Osteoblast (primary cell): ENCODE measurements at regions not wholly inside any gene's neighbourhood (a gene's known extent, or its start where the extent isn't known, plus 50 kb on each side); places are given as distances from the start of the nearest gene placed in this dataset.

Experiments
- DNase-seq: peaks from one replicate; pipeline ENCODE4 v3.0.0; 2011; ENCODE audit warnings: low spot score, mixed read lengths; ENCODE audit not compliant: insufficient read length; ENCODE audit errors: missing footprints
- H2AFZ ChIP-seq: 2 replicates; pipeline ENCODE4 v1.6.0; 2011; ENCODE audit warnings: mild to moderate bottlenecking, low read length
- H3K27ac ChIP-seq: 2 replicates; pipeline ENCODE4 v1.5.1; 2011; ENCODE audit warnings: mild to moderate bottlenecking, low read depth, low read length, moderate library complexity
- H3K27me3 ChIP-seq: 2 replicates; pipeline ENCODE4 v1.6.0; 2012; ENCODE audit warnings: mild to moderate bottlenecking, control low read depth, inconsistent platforms, low read length, moderate library complexity; ENCODE audit not compliant: insufficient read depth
- H3K36me3 ChIP-seq: 2 replicates; pipeline ENCODE4 v1.5.1; 2011; ENCODE audit warnings: mild to moderate bottlenecking, low read length, control low read depth, moderate library complexity; ENCODE audit not compliant: insufficient read depth
- H3K4me1 ChIP-seq: 2 replicates; pipeline ENCODE4 v1.5.1; 2011; ENCODE audit warnings: mild to moderate bottlenecking, low read length, control low read depth, moderate library complexity; ENCODE audit not compliant: insufficient read depth
- H3K4me2 ChIP-seq: 2 replicates; pipeline ENCODE4 v1.6.0; 2011; ENCODE audit warnings: mild to moderate bottlenecking, low read length; ENCODE audit not compliant: insufficient read depth
- H3K4me3 ChIP-seq: fragments of 200-600 bp; sonication (generic); 3 replicates; pipeline ENCODE4 v1.5.1; 2012; ENCODE audit warnings: mild to moderate bottlenecking, low read length, inconsistent platforms; ENCODE audit not compliant: insufficient read depth
- H3K79me2 ChIP-seq: 2 replicates; pipeline ENCODE4 v1.6.0; 2012; ENCODE audit warnings: mild to moderate bottlenecking, low read length, control low read depth, inconsistent platforms; ENCODE audit not compliant: insufficient read depth
- H3K9me3 ChIP-seq: 2 replicates; pipeline ENCODE4 v1.5.1; 2011; ENCODE audit warnings: low read depth, low read length, control low read depth
- H4K20me1 ChIP-seq: 2 replicates; pipeline ENCODE4 v1.6.0; 2012; ENCODE audit warnings: mild to moderate bottlenecking, low read length, control low read depth; ENCODE audit not compliant: insufficient read depth
- CTCF ChIP-seq: IDR thresholded peaks from 2 replicates; pipeline ENCODE4 v1.5.1; 2011; ENCODE audit warnings: mild to moderate bottlenecking, low read depth, low read length, moderate library complexity; ENCODE audit errors: extremely low read depth

DNA sequence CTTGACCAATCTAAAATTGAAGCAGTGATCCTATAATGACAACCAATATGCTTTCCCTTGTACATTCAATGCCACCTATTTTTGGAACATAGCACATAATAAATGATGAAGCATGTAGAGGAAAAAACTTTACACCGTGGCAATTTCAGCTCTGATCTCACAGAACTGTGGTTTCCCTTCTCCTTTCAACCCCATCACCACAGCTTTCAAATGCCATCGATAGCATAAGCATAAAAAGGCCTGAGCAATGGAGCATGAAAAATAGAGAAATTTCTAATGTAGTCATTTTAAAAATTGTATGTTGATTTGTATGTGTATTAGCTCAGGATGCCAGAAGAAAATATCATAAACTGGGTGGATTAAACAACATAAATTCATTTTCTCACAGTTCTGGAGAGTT lies 406.0 kb upstream of the TMCO5A start:
- DNase-seq = no peak
- Histone ChIP-seq H3K27ac (no peak overlapping the region), H3K79me2 (no peaks in the 10 kb centered on the region), H3K4me2 (no peak overlapping the region), H3K9me3 (no peaks in the 10 kb centered on the region), H3K4me1 (no peaks in the 10 kb centered on the region), H3K36me3 (no peaks in the 10 kb centered on the region), H2AFZ (no peak overlapping the region), H3K4me3 (no peak overlapping the region), H4K20me1 (no peaks in the 10 kb centered on the region), H3K27me3 (no peaks in the 10 kb centered on the region)
- TF ChIP-seq CTCF = no peak

GRCh38 chr15:37536967-37537605 lies 397.4 kb upstream of the TMCO5A start:
- H3K4me1 ChIP-seq = no peaks in the 10 kb centered on the region
- no peak overlapping the region for H2AFZ ChIP-seq

GRCh38 chr15:37537802-37538201 lies 396.6 kb upstream of the TMCO5A start:
- H3K9me3 ChIP-seq = no peaks in the 10 kb centered on the region
- no peak for TF ChIP-seq CTCF
- no peak for DNase-seq

More at GRCh38 chr15:37536967-37537605, 397.4 kb upstream of the TMCO5A start:
- no peaks in the 10 kb centered on the region for H4K20me1 ChIP-seq
- no peak overlapping the region for H3K4me3 ChIP-seq
- H3K79me2 ChIP-seq = no peaks in the 10 kb centered on the region
- no peaks in the 10 kb centered on the region for H3K27me3 ChIP-seq
- no peaks in the 10 kb centered on the region for H3K36me3 ChIP-seq
- no peak for TF ChIP-seq CTCF
- H3K27ac ChIP-seq = no peak overlapping the region
- H3K9me3 ChIP-seq = no peaks in the 10 kb centered on the region
- H3K4me2 ChIP-seq = no peak overlapping the region
- DNase-seq = no peak

GRCh38 chr15:37548116-37548515 lies 386.3 kb upstream of the TMCO5A start:
- no peak overlapping the region for H3K4me3 ChIP-seq
- no peak for DNase-seq
- no peaks in the 10 kb centered on the region for H3K4me1 ChIP-seq
- no peak overlapping the region for H3K27ac ChIP-seq
- H4K20me1 ChIP-seq = no peaks in the 10 kb centered on the region
- H3K9me3 ChIP-seq = no peaks in the 10 kb centered on the region
- no peak overlapping the region for H2AFZ ChIP-seq
- no peaks in the 10 kb centered on the region for H3K79me2 ChIP-seq
- H3K4me2 ChIP-seq = no peak overlapping the region
- no peaks in the 10 kb centered on the region for H3K36me3 ChIP-seq
- no peak for TF ChIP-seq CTCF
- H3K27me3 ChIP-seq = no peaks in the 10 kb centered on the region

More at GRCh38 chr15:37537802-37538201, 396.6 kb upstream of the TMCO5A start:
- no peaks in the 10 kb centered on the region for H4K20me1 ChIP-seq
- no peaks in the 10 kb centered on the region for H3K79me2 ChIP-seq
- no peak overlapping the region for H3K27ac ChIP-seq
- no peaks in the 10 kb centered on the region for H3K36me3 ChIP-seq
- no peak overlapping the region for H2AFZ ChIP-seq
- no peak overlapping the region for H3K4me3 ChIP-seq
- no peaks in the 10 kb centered on the region for H3K27me3 ChIP-seq
- no peak overlapping the region for H3K4me2 ChIP-seq
- H3K4me1 ChIP-seq = no peaks in the 10 kb centered on the region
